ENCODE measurements at regions not wholly inside any gene's neighbourhood (a gene's known extent, or its start where the extent isn't known, plus 50 kb on each side); places are given as distances from the start of the nearest gene placed in this dataset.
"Not testable (repeated sequence)": the region's sequence is repeated elsewhere in the genome, so short reads cannot be mapped to it uniquely, and the experiment has no call there.

DNA sequence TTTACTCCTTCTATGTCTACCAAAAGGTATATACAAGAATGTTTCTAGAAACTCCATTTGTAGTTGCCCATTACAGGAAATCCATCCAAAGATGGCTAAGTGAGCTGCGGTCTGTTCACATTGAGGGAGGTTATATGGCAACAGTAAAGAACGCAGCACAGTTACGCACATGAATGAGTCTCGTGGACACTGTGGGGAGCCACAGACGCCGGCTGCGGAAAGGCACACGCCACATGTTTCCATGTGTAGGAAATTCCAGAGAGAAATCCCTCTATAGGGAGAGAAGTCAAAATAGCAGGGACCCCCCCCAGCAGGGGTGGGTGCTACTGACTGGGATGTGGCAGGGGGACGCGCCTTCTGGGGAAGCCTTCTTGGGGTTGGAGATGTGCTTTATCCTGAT, 139.0 kb upstream of the NCOR2 start:
- DNase-seq (ENCODE audit: low read depth in 3 of 3) = no peak

DNA sequence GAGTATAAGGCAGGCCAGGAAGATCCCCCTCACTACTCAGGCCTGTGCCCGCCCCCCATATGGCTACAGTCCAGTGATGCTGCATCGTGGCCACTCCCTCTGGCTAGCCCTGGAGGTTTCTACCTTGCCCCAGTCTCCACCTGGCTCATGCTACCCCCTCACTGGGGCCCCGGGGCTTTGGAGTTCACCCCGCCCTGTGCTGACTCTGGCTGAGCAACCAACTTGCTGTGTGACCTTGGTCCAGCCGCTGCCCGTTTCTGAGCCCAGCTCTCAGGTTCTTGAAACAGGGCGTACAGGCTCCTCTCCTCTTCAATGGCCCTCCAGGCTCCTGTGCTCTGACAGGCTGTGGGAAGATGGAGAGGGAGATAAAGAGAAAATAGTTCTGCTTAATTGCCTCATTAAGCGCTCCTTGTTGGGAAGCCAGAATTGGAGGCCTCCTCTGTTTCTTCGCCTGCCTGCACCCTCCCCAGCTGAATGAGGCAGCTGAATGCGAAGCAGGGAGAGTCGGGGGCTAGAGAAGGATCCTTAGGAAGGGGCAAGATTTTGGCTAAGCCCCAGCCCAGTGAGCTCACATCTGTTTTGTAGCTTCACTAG, 138.2 kb upstream of the NCOR2 start:
- no peak for DNase-seq (ENCODE audit: low read depth in 3 of 3)

DNA sequence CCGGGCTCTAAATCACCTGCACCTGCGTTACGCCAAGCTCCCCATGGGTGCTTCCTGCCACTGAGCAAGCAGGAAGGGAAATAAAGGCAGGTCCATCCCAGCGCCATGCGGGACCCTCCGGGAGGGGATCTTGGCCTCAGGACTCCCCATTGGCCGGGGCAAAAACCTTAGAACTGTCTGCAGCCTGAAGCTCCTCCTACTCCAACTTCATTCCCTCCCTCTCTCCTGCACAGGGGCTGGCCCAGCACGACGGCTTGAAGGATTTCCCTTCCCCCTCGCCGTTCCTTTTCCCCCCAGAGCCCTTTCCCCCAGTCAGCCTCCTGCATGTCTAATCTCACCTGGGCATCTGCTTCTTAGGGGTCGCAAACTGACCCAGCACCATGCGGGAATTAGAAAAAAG, 137.2 kb upstream of the NCOR2 start:
- no peak for DNase-seq (ENCODE audit: low read depth in 3 of 3)

DNA sequence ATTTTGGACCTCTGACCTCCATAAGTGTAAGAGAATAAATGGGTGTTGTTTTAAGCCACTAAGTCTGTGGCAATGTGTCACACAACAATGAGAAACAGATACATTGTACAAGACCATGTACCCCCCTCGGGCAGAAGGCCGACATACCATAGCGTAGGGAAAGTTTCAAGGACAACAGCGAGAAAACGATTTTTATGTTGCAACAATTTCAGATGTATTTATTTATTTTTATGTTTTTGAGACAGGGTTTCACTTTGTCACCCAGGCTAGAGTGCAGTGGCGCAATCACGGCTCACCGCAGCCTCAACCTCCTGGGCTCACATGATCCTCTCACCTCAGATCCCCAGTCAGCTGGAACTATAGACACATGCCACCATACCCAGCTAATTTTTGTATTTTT, 136.4 kb upstream of the NCOR2 start:
- no peak for DNase-seq (ENCODE audit: low read depth in 3 of 3)

DNA sequence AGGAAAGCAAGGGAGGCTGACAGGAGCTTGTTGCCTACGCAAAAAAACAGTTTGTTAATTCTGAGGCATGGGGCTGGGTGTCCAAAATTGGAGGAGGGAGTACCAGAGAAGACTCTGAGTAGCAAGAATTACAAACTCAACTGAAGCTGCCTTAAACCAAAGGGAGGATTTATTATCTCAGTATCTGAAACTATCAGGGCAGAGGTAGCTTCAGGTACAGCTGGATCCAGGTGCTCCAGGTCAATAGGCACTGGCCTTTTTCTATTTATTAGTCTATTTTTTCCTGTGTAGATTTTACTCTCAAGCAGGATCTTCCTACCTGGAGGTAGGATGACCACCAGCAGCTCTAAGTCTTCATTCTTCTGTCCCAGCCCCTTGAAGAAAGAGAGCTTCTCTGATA, 135.3 kb upstream of the NCOR2 start:
- no peak for DNase-seq (ENCODE audit: low read depth in 3 of 3)

DNA sequence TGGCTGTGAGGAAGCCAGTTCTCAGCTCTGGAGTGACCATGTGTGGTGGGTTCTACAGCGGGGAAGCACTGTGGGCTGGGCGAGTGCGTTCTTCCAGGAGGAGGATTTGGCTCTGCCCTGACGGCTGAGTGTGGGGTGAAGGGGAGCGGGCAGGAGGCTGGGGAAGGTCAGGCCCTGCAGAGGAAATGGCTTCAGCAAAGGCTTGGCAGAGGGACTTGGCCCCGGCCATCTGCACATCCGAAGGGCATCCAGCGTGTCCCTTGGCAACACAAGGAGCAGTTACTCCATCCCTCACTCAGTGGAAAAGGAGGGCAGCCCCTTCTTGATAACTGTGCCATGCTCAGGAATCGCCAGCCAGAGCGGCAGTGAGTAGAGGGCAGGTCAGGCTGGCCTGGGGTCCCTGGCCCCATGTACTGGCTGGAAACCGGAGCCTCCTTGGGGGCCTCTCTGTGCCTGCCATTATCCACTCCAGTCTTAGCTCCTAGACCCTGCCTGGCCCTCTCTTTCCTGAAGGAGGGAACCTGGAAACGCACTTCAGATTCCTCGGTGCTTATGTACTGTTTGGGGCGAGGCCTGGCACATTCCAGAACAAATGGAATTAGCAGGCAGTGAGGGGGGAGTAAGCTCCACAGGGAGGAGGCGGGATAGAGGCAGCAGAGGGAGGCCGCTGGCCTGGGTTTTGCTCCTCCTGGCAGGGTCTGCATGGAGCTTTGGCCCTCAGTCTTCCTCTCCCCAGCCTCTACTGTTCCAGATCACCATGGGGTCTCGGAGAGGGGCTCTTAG, 133.6 kb upstream of the NCOR2 start:
- no peak for DNase-seq (ENCODE audit: low read depth in 3 of 3)

DNA sequence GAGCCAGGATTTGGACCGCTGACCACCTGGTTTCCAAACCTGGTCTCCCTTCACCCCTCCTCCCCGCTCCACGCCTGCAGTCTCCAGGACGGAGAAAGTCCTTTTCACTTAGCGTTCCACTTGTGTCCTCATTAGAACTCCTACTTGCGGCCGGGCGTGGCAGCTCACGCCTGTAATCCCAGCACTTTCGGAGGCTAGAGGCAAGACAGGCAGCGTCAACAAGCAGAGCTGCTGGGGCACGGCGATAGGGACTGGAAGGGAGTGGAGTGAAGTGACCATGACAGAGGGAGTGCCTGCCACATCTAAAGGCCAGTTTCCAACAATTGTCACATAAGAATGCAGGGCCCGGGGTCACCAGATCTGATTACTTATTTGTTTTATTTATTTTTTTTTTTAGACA, 132.5 kb upstream of the NCOR2 start:
- DNase-seq (ENCODE audit: low read depth in 3 of 3) = no peak

DNA sequence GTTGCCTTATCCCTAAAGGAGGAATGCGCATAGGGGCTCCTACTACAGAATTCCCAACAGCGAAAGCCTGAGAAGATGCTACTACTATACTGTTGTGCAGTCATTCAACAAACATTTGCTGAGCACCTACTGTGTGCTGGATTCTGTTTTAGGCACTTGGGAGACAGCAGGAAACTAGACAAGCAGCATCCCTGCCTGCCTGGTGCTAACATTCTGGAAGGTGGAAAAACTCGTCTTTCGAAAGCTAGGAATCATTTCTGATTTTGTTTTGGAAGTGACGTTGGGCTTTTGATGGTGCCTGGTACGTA, 131.5 kb upstream of the NCOR2 start:
- no peak for DNase-seq (ENCODE audit: low read depth in 3 of 3)

DNA sequence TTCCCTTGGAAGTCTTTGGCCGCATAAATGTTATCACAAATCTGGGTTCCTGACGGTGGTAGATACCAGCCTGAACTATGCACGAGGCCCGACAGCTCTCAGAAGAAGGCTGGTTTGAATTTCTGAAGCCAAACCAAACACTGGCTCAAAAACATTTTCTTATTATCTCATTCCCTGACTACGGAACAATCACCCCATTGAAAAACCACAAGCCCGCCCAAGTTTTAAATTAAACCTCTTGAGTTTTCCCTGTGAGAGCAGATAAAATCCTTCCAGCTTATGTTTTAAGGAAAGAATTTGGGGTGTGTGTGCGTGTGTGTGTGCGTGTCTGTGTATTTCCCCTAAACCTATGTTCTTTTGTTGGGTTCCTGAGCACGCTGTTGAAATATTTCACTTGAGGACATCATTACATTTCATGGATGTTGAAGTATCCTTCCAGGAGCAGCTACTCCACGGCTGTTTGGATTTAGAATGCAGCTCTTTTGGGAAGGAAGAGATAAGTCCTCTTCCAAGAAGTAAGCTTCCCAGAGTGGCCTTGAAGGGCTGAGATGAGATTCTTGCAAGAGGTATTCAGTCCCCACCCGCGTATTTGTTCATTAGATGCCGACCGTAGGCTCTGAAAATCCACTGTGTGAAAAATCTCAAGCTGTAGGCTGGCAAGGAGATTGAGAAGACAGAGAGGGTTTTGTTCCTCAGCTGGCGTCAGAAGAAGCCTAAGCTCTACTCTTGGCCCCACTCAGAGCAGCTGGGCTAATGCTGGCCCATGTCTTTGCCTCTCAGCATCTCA, 131.0 kb upstream of the NCOR2 start:
- no peak for DNase-seq (ENCODE audit: low read depth in 3 of 3)

DNA sequence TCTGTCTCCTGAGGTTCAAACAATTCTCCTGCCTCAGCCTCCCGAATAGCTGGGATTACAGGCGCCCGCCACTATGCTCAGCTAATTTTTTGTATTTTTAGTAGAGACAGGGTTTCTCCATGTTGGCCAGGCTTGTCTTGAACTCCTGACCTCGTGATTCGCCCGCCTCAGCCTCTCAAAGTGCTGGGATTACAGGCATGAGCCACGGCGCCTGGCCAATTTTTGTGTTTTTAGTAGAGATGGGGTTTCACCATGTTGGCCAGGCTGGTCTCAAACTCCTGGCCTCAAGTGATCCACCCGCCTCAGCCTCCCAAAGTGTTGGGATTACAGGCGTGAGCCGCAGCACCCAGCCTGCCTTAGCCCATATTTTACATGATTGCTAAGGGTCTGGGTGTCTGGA, 130.3 kb upstream of the NCOR2 start:
- not testable (repeated sequence) for DNase-seq (ENCODE audit: low read depth in 3 of 3)

DNA sequence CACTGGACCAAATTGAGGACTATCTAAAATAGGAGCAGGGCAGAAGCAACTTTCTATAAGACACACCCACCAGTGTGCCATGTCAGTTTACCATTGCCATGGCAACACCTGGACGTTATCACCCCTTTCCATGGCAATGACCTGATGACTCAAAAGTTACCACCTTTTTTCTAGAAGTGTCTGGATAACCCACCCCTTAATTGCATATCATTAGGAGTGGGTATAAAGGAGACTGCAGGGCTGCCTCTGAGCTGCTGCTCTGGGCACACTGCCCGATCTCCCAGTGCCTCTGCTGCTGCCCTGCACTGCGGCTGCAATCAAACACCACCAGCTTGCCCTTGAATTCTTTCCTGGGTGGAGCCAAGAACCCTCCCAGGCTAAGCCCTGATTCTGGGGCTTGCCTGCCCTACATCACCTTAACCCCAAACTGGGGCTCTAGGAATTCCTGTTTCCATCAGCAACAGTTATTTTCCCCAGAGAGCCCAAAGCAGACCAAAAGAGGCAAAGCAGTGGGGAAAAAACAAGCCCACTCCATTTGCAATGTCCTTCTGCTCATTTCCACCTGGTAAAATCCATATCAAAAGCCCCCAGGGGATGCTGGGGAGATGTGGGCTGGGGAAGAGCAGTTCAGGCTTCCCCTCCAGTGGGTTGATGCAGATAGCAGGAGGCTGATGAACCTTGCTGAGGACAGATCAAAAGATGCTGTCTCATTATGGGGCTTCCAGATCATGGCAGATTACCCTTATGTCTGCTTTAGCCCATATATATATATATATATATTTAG, 129.5 kb upstream of the NCOR2 start:
- no peak for DNase-seq (ENCODE audit: low read depth in 3 of 3)

DNA sequence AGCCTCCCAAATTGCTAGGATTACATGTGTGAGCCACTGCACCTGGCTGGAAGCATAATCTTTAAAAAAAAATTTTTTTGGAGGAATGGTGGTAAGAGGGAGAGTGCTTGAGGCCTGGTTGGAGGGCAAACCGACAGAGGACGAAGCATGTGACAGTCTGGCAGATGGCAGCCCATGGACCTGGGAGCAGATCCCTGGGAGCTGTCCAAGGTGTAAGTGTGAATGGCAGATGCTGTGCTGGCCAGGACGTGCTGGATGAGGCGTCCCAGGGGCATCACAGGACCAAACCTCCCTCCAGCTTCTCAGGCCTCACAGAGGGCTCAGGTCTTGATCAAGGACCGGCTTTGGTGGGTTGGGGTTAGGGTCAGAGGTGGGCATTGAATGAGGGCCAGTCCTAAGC, 128.4 kb upstream of the NCOR2 start:
- no peak for DNase-seq (ENCODE audit: low read depth in 3 of 3)

DNA sequence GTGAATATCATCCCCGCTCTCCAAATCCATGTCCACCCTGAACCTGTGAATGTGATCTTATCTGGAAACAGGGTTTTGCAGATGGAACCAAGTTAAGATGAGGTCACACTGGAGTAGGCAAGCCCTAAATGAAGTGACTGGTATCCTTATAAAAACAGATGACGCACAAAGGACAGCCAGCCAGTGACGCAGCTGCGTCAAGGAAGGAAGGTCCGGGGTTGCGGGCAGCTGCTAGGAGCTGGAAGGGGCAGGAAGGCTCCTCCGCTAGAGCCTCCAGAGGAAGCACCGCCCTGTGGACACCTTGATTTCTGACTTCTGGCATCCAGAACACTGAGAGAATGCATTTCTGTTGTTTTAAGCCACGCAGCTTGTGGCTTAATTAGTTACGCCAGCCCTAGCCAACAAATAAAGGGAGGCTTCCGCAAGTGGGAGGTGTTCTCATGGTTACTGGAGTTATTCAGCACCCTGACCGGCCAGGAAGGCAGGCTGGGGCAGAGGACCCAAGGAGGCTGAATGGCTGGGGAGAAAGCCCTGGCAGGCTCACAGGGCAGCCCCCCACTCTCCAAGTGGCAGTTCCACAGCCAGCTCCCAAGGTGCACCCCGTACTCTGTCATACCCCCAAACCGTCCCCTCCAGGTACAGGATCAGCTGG, 127.6 kb upstream of the NCOR2 start:
- DNase-seq (ENCODE audit: low read depth in 3 of 3) = no peak

DNA sequence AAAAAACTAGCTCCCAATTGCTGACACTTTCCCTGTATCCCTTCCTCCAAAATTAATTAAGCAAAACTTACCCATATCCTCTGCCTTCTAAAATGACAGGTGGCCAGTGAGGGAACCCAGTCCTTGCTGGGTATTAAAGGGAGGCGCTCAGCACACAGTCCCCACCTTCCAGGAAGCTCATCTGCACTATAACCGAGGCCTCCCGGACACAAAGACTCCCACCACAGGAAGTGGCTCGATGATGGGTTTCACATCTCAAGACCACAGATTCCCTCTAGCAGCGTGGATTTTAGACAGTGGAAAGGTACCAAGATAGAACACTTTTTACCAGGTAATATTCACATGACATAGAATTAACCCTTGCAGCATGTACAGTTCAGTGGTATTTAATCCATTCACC, 126.8 kb upstream of the NCOR2 start:
- no peak for DNase-seq (ENCODE audit: low read depth in 3 of 3)

DNA sequence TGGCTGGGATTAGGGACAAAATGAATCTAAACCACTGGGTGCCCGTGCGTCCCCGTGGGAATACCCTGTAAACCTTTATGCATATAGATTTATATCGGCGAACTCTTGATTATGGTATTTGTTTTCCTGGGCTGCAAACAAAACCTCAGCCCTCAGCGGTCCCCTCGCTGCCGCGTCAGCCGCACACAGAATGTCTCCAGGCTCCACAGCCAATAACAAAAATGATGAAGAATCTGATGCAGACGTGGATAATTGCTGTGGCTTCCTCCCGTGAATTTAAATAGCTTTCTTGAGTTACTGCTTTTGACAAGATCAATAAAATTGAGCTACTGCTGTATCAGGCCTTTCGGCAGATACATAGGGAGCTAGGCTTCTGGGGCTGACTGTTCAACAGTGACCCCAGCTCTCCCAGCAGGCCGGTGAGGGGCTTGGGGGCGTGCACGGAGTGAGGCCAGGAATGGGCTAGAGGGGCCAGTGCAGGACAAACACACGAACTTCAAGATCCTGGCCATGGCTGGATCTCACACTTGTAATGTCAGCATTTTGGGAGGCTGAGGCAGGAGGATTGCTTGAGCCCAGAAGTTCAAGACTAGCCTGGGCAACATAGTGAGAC, 125.8 kb upstream of the NCOR2 start:
- DNase-seq (ENCODE audit: low read depth in 3 of 3) = no peak

DNA sequence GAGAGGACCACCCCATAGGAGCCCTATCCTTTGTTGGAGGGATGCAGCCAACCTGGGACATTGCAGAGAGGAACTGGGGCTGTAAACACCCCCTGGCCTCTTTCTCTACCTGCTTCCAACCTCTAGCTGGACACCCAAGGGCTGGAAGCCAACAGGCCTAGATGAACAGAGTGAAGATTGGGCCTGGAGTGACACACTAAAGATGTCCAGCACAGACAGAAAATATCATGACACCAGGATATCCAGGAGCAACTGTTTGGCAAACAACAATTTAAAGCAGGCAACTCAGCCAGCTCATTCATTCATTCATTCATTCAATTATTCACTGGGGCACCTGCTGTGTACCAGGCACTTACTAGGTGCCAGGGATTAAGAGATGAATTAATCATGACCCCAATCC, 125.0 kb upstream of the NCOR2 start:
- DNase-seq (ENCODE audit: low read depth in 3 of 3) = no peak

DNA sequence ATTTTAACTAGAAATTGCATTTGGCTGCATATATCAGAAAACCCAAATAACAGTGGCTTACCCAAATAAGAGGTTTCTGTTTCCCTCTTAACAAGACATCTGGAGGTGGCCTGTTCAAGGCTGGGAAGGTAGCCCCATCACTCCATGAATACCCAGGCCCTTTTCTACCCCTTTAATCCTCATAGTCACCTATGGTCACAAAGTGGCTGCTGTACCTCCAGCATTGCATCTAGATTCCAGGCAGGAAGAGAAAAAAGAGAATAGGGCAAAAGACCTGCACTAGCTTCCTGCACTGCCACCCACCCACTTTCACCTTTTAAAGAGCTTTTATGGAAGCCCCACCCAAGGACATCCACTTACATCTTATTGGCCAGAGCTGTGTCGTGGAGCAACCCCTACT, 124.0 kb upstream of the NCOR2 start:
- DNase-seq (ENCODE audit: low read depth in 3 of 3) = no peak

DNA sequence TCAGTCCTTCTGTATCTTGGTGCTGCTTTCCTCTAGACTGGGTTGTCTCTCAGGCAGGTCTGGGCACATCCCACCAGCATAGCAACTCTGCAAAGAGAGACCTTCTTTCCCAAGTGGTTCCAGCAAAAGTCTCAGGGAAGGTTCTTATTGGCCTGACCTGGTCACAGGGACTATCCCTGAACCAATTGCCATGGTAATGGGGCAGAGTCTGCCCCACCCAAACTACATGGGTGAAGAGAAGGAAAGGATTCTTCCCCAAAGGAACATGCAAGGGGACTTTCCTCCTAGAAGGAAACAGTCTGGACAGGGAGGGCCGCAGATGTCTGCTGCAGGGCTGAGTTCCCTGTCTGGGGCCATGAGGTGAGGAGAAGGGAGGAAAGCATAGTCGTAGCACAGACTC, 122.2 kb upstream of the NCOR2 start:
- DNase-seq (ENCODE audit: low read depth in 3 of 3) = no peak

DNA sequence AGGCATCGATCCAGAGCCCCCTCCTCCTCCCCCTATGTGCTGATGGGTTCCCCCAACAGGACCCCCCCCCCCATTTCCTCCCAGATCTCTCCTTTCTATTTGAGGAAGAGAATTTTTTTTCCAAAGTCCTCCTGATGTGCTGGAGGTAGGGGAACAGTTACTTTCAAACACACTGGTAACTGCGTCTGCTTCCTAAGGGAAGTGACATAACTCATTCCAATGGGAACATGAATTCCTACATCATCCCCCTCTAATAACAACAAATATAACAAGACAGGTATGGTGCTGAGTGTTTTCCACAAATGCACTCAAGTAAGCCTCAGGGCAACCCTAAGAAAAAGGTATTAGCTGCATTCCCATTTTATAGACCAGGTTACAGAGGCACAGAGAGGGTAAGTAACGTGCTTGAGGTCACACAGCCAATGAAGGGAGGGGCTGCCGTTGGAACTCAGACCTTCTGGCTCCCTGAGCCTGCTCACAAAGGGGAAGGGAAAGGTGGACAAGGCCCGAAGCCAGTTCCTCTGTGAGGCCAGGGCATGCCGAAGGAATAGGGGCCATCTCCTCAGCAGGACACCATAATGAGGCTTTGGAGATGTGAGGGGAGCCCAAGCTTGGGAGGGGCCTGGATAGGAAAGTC, 121.1 kb upstream of the NCOR2 start:
- no peak for DNase-seq (ENCODE audit: low read depth in 3 of 3)

DNA sequence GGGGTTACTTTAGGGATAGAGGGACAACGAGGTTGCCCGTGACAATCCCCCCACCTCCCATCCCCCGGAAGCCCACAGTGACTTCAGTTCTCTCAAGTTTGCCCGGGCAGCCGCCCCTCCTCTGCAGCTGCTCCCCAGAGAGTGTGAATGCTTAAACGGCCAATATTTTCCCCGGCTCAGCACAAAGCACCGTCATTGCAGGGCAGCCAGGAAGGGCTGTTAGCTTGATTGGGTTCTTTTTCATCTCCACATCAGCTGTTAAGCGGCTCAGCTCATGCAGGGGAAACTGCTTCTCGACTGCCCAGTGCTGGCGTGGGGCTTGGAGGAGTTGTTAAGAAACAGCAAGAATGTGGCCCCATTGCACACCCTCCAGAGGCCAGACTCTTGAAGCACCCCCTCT, 120.5 kb upstream of the NCOR2 start:
- no peak for DNase-seq (ENCODE audit: low read depth in 3 of 3)

Measured in stimulated activated CD4-positive, alpha-beta T cell treated with anti-CD3 and anti-CD28 coated beads, TNF-alpha, amount 100 ng/mL, for 48 hours (primary cell).